Lower lobe of right lung (tissue), 2 donors: ENCODE measurements at regions not wholly inside any gene's neighbourhood (a gene's known extent, or its start where the extent isn't known, plus 50 kb on each side); places are given as distances from the start of the nearest gene placed in this dataset.

ENCODE experiments used
- ATAC-seq, 2 donors: fragments of 200-7000 bp; cut with Tn5 transposase; one replicate each; pipeline ENCODE4 v1.9.1; 2020 to 2022; ENCODE audit warnings: mild to moderate bottlenecking in 2 of 2, moderate library complexity in 2 of 2
- DNase-seq: peaks from one replicate; pipeline ENCODE4 v3.0.0-alpha.2; 2020
- H3K27ac ChIP-seq: fragments of 200-600 bp; one replicate; pipeline ENCODE4 v1.8.0; 2022
- H3K27me3 ChIP-seq: fragments of 200-600 bp; one replicate; pipeline ENCODE4 v1.8.0; 2022; ENCODE audit warnings: low read depth
- H3K36me3 ChIP-seq: fragments of 200-600 bp; one replicate; pipeline ENCODE4 v1.8.0; 2022; ENCODE audit warnings: mild to moderate bottlenecking
- H3K4me1 ChIP-seq: fragments of 200-600 bp; one replicate; pipeline ENCODE4 v1.8.0; 2022
- H3K4me3 ChIP-seq: fragments of 200-600 bp; one replicate; pipeline ENCODE4 v1.8.0; 2022; ENCODE audit warnings: mild to moderate bottlenecking
- H3K9me3 ChIP-seq: fragments of 200-600 bp; one replicate; pipeline ENCODE4 v1.8.0; 2022
- intact Hi-C: fragments of 100-400 bp; cut with DNase I; formaldehyde crosslinking; loops from one replicate; pipeline ENCODE4 v1.11.0; 2022
- TF ChIP-seq, protein P1 (sequence below): fragments of 200-600 bp; IDR thresholded peaks from one replicate; pipeline ENCODE4 v1.8.0; 2022; ENCODE audit warnings: antibody characterized with exemption, mild to moderate bottlenecking
- donor health status: DM: no; HTN: yes; CAD: no; lungs with severe emphysema.

GRCh38 chr19:33954686-33955085 lies 158.0 kb downstream of the KCTD15 start:
- H3K27ac ChIP-seq = no peak overlapping the region
- H3K4me3 ChIP-seq = no peak overlapping the region
- H3K36me3 ChIP-seq = no peaks in the 10 kb centered on the region
- intact Hi-C loops = no loop called here
- TF ChIP-seq, protein P1, sequence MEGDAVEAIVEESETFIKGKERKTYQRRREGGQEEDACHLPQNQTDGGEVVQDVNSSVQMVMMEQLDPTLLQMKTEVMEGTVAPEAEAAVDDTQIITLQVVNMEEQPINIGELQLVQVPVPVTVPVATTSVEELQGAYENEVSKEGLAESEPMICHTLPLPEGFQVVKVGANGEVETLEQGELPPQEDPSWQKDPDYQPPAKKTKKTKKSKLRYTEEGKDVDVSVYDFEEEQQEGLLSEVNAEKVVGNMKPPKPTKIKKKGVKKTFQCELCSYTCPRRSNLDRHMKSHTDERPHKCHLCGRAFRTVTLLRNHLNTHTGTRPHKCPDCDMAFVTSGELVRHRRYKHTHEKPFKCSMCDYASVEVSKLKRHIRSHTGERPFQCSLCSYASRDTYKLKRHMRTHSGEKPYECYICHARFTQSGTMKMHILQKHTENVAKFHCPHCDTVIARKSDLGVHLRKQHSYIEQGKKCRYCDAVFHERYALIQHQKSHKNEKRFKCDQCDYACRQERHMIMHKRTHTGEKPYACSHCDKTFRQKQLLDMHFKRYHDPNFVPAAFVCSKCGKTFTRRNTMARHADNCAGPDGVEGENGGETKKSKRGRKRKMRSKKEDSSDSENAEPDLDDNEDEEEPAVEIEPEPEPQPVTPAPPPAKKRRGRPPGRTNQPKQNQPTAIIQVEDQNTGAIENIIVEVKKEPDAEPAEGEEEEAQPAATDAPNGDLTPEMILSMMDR = no peak
- no peaks in the 10 kb centered on the region for H3K27me3 ChIP-seq
- ATAC-seq (no peak), DNase-seq (no peak)
- H3K4me1 ChIP-seq = no peaks in the 10 kb centered on the region
- H3K9me3 ChIP-seq = no peaks in the 10 kb centered on the region

GRCh38 chr19:33956941-33957340 lies 160.3 kb downstream of the KCTD15 start:
- no peaks in the 10 kb centered on the region for H3K4me1 ChIP-seq
- no peaks in the 10 kb centered on the region for H3K9me3 ChIP-seq
- no peaks in the 10 kb centered on the region for H3K36me3 ChIP-seq
- no peak overlapping the region for H3K4me3 ChIP-seq
- H3K27ac ChIP-seq = no peak overlapping the region
- no peaks in the 10 kb centered on the region for H3K27me3 ChIP-seq
- intact Hi-C loops = no loop called here
- ATAC-seq (no peak), DNase-seq (no peak)
- TF ChIP-seq, protein P1 = no peak

- intact Hi-C loops = no loop called here
- no peak for DNase-seq
- no peak for ATAC-seq
- no peaks in the 10 kb centered on the region for H3K9me3 ChIP-seq
- no peaks in the 10 kb centered on the region for H3K4me1 ChIP-seq
- H3K27me3 ChIP-seq = no peaks in the 10 kb centered on the region
- TF ChIP-seq, protein P1 = no peak
- H3K4me3 ChIP-seq = no peak overlapping the region
- no peaks in the 10 kb centered on the region for H3K36me3 ChIP-seq
- H3K27ac ChIP-seq = no peak overlapping the region
Measured at GRCh38 chr19:33957804-33958203, 161.1 kb downstream of the KCTD15 start.

- no peak overlapping the region for H3K4me3 ChIP-seq
- ATAC-seq (no peak), DNase-seq (no peak)
- H3K27me3 ChIP-seq = no peaks in the 10 kb centered on the region
- intact Hi-C loops = no loop called here
- no peaks in the 10 kb centered on the region for H3K4me1 ChIP-seq
- TF ChIP-seq, protein P1 = no peak
- no peaks in the 10 kb centered on the region for H3K36me3 ChIP-seq
- no peak overlapping the region for H3K27ac ChIP-seq
- H3K9me3 ChIP-seq = no peaks in the 10 kb centered on the region
Measured at GRCh38 chr19:33960566-33960965, 163.9 kb downstream of the KCTD15 start.

DNA sequence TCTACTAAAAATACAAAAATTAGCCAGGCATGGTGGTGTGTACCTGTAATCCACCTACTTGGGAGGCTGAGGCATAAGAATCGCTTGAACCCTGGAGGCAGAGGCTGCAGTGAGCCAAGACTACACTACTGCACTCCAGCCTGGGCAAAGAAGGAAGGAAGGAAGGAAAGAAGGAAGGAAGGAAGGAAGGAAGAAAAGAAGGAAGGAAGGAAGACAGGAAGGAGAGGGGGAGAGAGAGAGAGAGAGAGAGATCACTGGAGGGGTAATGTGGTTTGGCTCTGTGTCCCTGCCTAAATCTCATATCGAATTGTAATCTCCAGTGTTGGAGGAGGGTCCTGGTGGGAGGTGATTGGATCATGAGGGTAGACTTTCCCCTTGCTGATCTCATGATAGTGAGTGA lies 165.5 kb downstream of the KCTD15 start:
- TF ChIP-seq, protein P1 = no peak
- Histone ChIP-seq H3K4me3 (no peak overlapping the region), H3K27ac (no peak overlapping the region), H3K27me3 (no peaks in the 10 kb centered on the region), H3K4me1 (no peaks in the 10 kb centered on the region), H3K9me3 (peaks cover 9% of the 10 kb centered on the region), H3K36me3 (no peaks in the 10 kb centered on the region)
- no peak for ATAC-seq
- intact Hi-C loops = no loop called here
- DNase-seq = no peak

GRCh38 chr19:33963514-33963913 lies 166.8 kb downstream of the KCTD15 start:
- Histone ChIP-seq H3K9me3 (peaks cover 20% of the 10 kb centered on the region), H3K4me1 (no peaks in the 10 kb centered on the region), H3K4me3 (no peak overlapping the region), H3K27me3 (no peaks in the 10 kb centered on the region), H3K27ac (no peak overlapping the region), H3K36me3 (no peaks in the 10 kb centered on the region)
- no peak for ATAC-seq
- TF ChIP-seq, protein P1 = no peak
- no peak for DNase-seq
- intact Hi-C loops = no loop called here
